Ovary (tissue), 3 donors: ENCODE measurements at regions not wholly inside any gene's neighbourhood (a gene's known extent, or its start where the extent isn't known, plus 50 kb on each side); places are given as distances from the start of the nearest gene placed in this dataset.
"Not testable (repeated sequence)": the region's sequence is repeated elsewhere in the genome, so short reads cannot be mapped to it uniquely, and the experiment has no call there.

Source experiments
- CTCF ChIP-seq, 3 donors: fragments of 450-650 bp in 2 of 3; fragments of 200-600 bp in 1 of 3; IDR thresholded peaks; one replicate each; pipeline versions ENCODE4 v1.5.1 to v1.8.0; 2016 to 2022; ENCODE audit warnings: antibody characterized with exemption in 3 of 3, mild to moderate bottlenecking in 1 of 3
- EP300 ChIP-seq: sonication (generic); formaldehyde crosslinking; IDR thresholded peaks from one replicate; pipeline ENCODE4 v1.6.1; 2017; ENCODE audit warnings: antibody characterized with exemption
- POLR2A ChIP-seq: fragments of 450-650 bp; IDR thresholded peaks from one replicate; pipeline ENCODE4 v1.6.1; 2017; ENCODE audit warnings: antibody characterized with exemption, mild to moderate bottlenecking, moderate library complexity
- donor health status: DM: no; HTN: no; CAD: no.

GRCh38 chr16:11420067-11420466 lies 74.8 kb downstream of the RMI2 start:
- not testable (repeated sequence) for TF ChIP-seq CTCF (IDR thresholded peaks at IDR 0.05); POLR2A; EP300
